Bronchial epithelial cell (primary cell): ENCODE measurements at regions not wholly inside any gene's neighbourhood (a gene's known extent, or its start where the extent isn't known, plus 50 kb on each side); places are given as distances from the start of the nearest gene placed in this dataset.

ENCODE experiments used
- DNase-seq: peaks from one replicate; pipeline ENCODE4 v3.0.0-alpha.2; 2010; ENCODE audit warnings: low read depth
- FAIRE-seq: peaks from 2 replicates; lab custom pipeline; 2011; peaks lifted over from hg19 to GRCh38; lab: Jason Lieb, UNC
- H3K27me3 ChIP-seq: 2 replicates; pipeline ENCODE4 v1.5.1; 2011; ENCODE audit warnings: low read length; ENCODE audit not compliant: control insufficient read depth, insufficient read depth
- H3K36me3 ChIP-seq: 2 replicates; pipeline ENCODE4 v1.5.1; 2011; ENCODE audit warnings: low read length; ENCODE audit not compliant: control insufficient read depth, insufficient read depth
- H3K4me3 ChIP-seq: 2 replicates; pipeline ENCODE4 v1.5.1; 2011; ENCODE audit warnings: mild to moderate bottlenecking, low read depth, low read length, control low read depth
- CTCF ChIP-seq: IDR thresholded peaks from 2 replicates; pipeline ENCODE4 v1.5.1; 2011; ENCODE audit warnings: mild to moderate bottlenecking, moderate library complexity, low read length, control low read depth, inconsistent platforms; ENCODE audit not compliant: insufficient read depth, severe bottlenecking

GRCh38 chr9:25857147-25857546, 178.9 kb upstream of the TUSC1 start:
- no peak for TF ChIP-seq CTCF
- no peaks in the 10 kb centered on the region for H3K27me3 ChIP-seq
- no peak for FAIRE-seq
- no peak for DNase-seq
- H3K4me3 ChIP-seq, result no peak overlapping the region
- H3K36me3 ChIP-seq, result no peaks in the 10 kb centered on the region

GRCh38 chr9:25850803-25851202, 172.6 kb upstream of the TUSC1 start:
- H3K27me3 ChIP-seq, result no peaks in the 10 kb centered on the region
- no peaks in the 10 kb centered on the region for H3K36me3 ChIP-seq
- no peak for FAIRE-seq
- no peak for TF ChIP-seq CTCF
- DNase-seq, result no peak
- H3K4me3 ChIP-seq, result no peak overlapping the region

- no peaks in the 10 kb centered on the region for H3K36me3 ChIP-seq
- no peaks in the 10 kb centered on the region for H3K27me3 ChIP-seq
- TF ChIP-seq CTCF, result no peak
- no peak for DNase-seq
- FAIRE-seq, result no peak
- H3K4me3 ChIP-seq, result no peak overlapping the region
These were observed 167.6 kb upstream of the TUSC1 start for GRCh38 chr9:25845867-25846266.

- FAIRE-seq, result no peak
These were observed 152.1 kb upstream of the TUSC1 start for GRCh38 chr9:25830381-25830780.

GRCh38 chr9:25827626-25828025, 149.4 kb upstream of the TUSC1 start:
- FAIRE-seq (no peak), DNase-seq (no peak)
- no peaks in the 10 kb centered on the region for H3K36me3 ChIP-seq
- no peak overlapping the region for H3K4me3 ChIP-seq
- TF ChIP-seq CTCF, result no peak
- no peaks in the 10 kb centered on the region for H3K27me3 ChIP-seq

More at GRCh38 chr9:25830381-25830780, 152.1 kb upstream of the TUSC1 start:
- Histone ChIP-seq H3K27me3 (no peaks in the 10 kb centered on the region), H3K36me3 (no peaks in the 10 kb centered on the region), H3K4me3 (no peak overlapping the region)
- TF ChIP-seq CTCF, result no peak
- no peak for DNase-seq

- Histone ChIP-seq H3K36me3 (no peaks in the 10 kb centered on the region), H3K4me3 (no peak overlapping the region), H3K27me3 (no peaks in the 10 kb centered on the region)
- TF ChIP-seq CTCF, result no peak
- FAIRE-seq (no peak), DNase-seq (no peak)
These were observed 138.2 kb upstream of the TUSC1 start for GRCh38 chr9:25816439-25816838.
